ENCODE measurements at regions not wholly inside any gene's neighbourhood (a gene's known extent, or its start where the extent isn't known, plus 50 kb on each side); places are given as distances from the start of the nearest gene placed in this dataset.

DNA sequence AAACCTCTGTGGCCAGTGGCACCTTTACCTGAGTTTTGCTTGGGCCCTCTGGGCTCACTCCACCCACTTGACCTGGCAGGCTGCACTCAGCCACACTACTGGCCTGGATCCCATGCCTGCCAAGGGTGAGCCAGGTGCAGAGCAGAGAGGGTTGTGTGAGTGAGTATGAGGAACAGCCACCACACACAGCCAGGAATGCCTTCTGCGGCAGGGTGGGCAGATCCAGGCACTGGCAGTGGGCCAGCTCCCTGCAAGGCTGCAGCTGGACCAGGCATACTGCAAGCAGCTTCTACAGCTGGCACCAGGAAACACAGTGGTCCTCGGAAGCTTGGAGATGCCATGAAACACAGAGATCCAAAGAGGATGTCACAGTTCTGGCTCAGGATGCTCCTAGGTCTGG, 570.1 kb upstream of the ACTRT1 start:
- TF ChIP-seq, protein P1, sequence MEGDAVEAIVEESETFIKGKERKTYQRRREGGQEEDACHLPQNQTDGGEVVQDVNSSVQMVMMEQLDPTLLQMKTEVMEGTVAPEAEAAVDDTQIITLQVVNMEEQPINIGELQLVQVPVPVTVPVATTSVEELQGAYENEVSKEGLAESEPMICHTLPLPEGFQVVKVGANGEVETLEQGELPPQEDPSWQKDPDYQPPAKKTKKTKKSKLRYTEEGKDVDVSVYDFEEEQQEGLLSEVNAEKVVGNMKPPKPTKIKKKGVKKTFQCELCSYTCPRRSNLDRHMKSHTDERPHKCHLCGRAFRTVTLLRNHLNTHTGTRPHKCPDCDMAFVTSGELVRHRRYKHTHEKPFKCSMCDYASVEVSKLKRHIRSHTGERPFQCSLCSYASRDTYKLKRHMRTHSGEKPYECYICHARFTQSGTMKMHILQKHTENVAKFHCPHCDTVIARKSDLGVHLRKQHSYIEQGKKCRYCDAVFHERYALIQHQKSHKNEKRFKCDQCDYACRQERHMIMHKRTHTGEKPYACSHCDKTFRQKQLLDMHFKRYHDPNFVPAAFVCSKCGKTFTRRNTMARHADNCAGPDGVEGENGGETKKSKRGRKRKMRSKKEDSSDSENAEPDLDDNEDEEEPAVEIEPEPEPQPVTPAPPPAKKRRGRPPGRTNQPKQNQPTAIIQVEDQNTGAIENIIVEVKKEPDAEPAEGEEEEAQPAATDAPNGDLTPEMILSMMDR (IDR thresholded peaks at IDR 0.05), result no peak
- no peak for TF ChIP-seq POLR2A (IDR thresholded peaks at IDR 0.05)

Data from Peyer's patch (tissue), 4 donors.